ENCODE measurements at regions not wholly inside any gene's neighbourhood (a gene's known extent, or its start where the extent isn't known, plus 50 kb on each side); places are given as distances from the start of the nearest gene placed in this dataset.

DNA sequence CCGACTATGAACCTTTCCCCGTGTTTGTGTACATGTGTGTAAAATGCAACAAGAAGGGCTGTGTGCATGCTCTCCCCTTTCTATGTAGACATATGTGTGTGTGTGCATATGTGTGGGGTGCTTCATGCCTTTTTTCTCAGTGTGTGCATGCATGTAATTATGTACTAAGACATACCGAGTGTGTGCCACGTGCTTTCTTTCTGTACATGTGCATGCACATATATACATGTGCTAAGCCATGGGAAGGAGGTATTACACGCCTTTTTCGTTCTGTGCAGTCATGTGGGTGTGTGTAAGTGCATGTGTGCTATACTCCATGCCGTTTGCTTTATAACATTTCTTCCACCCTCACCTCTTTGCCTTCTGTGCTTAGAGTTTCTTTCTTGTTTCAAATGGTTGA is 544.3 kb downstream of the TNS3 start:
- no peak overlapping the region for H3K4me3 ChIP-seq
- no peaks in the 10 kb centered on the region for H3K36me3 ChIP-seq (replicated peaks in 1 of 2)
- intact Hi-C loops (cut with DNase I), result no loop called here
- no peaks in the 10 kb centered on the region for H3K27me3 ChIP-seq
- DNase-seq, result no peak
- WGBS, 4 donors, result 84 to 93% (median 87%) methylated on average over 7 of the region's 7 CpGs
- no peak for TF ChIP-seq POLR2A (IDR thresholded peaks at IDR 0.05)
- TF ChIP-seq, protein P1, sequence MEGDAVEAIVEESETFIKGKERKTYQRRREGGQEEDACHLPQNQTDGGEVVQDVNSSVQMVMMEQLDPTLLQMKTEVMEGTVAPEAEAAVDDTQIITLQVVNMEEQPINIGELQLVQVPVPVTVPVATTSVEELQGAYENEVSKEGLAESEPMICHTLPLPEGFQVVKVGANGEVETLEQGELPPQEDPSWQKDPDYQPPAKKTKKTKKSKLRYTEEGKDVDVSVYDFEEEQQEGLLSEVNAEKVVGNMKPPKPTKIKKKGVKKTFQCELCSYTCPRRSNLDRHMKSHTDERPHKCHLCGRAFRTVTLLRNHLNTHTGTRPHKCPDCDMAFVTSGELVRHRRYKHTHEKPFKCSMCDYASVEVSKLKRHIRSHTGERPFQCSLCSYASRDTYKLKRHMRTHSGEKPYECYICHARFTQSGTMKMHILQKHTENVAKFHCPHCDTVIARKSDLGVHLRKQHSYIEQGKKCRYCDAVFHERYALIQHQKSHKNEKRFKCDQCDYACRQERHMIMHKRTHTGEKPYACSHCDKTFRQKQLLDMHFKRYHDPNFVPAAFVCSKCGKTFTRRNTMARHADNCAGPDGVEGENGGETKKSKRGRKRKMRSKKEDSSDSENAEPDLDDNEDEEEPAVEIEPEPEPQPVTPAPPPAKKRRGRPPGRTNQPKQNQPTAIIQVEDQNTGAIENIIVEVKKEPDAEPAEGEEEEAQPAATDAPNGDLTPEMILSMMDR (IDR thresholded peaks at IDR 0.05), result no peak
- peaks cover 0 to 4% of the 10 kb centered on the region in 2 donors for H3K4me1 ChIP-seq (replicated peaks in 1 of 2)
- no peak overlapping the region for H3K27ac ChIP-seq
- no peaks in the 10 kb centered on the region for H3K9me3 ChIP-seq (replicated peaks in 1 of 3)

DNA sequence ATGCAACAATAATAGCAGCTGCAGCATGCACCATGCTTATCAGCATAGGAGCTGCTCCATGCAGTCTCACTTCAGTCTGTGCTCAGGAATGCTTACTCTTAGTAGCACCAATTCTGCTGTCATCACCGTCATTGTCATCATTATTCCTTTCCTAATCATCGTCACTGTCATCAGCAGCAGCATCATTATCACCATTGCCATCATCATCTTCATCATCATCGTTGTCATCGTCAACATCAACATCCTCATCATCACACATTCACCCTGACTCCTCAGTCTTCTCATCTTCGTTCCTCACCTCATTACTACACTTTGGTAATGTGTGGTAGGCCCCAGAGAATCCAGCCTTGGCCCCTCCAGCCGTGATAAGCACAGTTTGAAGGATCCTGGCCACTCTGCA is 545.0 kb downstream of the TNS3 start:
- intact Hi-C loops (cut with DNase I), result no loop called here
- Histone ChIP-seq H3K9me3 (replicated peaks in 1 of 3) (no peaks in the 10 kb centered on the region), H3K36me3 (replicated peaks in 1 of 2) (no peaks in the 10 kb centered on the region), H3K27ac (no peak overlapping the region), H3K27me3 (no peaks in the 10 kb centered on the region), H3K4me3 (no peak overlapping the region), H3K4me1 (replicated peaks in 1 of 2) (peaks cover 0 to 4% of the 10 kb centered on the region in 2 donors)
- TF ChIP-seq POLR2A (IDR thresholded peaks at IDR 0.05), result no peak
- TF ChIP-seq, protein P1 (IDR thresholded peaks at IDR 0.05), result no peak
- WGBS, 4 donors, result 85 to 91% (median 88%) methylated on average over 6 of the region's 6 CpGs
- DNase-seq, result no peak

DNA sequence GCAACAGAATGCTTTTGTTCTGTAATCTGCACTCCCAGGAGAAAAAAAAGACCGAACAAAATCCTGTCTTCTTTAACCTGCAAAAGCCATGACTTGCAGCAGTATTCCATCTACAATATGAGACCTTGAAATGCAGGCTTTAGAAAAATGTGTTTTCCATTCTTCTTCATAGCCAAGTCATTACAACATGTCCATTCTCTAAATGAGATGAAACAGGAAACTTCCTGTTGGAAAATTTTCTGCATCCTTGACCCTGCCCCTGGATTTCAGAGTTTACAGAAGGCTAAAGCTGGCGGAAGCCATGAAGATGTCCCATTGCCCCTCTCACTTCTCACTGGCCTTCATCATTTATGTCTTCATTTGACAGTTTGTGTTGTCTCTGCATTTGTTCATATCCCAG is 546.4 kb downstream of the TNS3 start:
- Histone ChIP-seq H3K4me1 (replicated peaks in 1 of 2) (no peaks in the 10 kb centered on the region), H3K9me3 (replicated peaks in 1 of 3) (no peaks in the 10 kb centered on the region), H3K27me3 (no peaks in the 10 kb centered on the region), H3K36me3 (replicated peaks in 1 of 2) (no peaks in the 10 kb centered on the region), H3K27ac (no peak overlapping the region), H3K4me3 (no peak overlapping the region)
- DNase-seq, result no peak
- 47 to 63% (median 56%) methylated on average over 2 of the region's 2 CpGs for WGBS, 4 donors
- no peak for TF ChIP-seq POLR2A (IDR thresholded peaks at IDR 0.05)
- TF ChIP-seq, protein P1 (IDR thresholded peaks at IDR 0.05), result no peak
- intact Hi-C loops (cut with DNase I), result no loop called here

DNA sequence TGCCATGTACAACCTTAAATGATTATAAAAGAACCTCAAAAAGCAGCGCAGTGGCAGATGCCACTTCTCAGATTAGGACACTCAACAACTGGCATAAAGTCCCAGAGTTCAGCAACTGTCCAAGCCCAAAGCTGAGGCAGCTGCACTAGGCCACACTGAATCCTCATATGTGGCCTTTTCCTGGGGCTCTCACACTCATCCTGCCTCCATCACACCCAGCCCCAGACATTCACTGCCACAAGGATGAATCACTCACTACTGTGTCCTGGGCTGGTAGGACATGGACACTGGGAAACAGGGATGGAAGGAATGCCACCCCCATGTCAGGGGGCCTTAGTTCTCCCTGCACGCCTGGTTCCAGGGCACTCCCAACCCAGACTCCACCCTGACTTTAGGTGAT is 547.7 kb downstream of the TNS3 start:
- intact Hi-C loops (cut with DNase I), result no loop called here
- H3K27me3 ChIP-seq, result no peaks in the 10 kb centered on the region
- no peaks in the 10 kb centered on the region for H3K4me1 ChIP-seq (replicated peaks in 1 of 2)
- 86 to 98% (median 93%) methylated on average over 2 of the region's 2 CpGs for WGBS, 4 donors
- H3K36me3 ChIP-seq (replicated peaks in 1 of 2), result no peaks in the 10 kb centered on the region
- no peak for DNase-seq
- TF ChIP-seq POLR2A (IDR thresholded peaks at IDR 0.05), result no peak
- TF ChIP-seq, protein P1 (IDR thresholded peaks at IDR 0.05), result no peak
- no peak overlapping the region for H3K27ac ChIP-seq
- H3K9me3 ChIP-seq (replicated peaks in 1 of 3), result no peaks in the 10 kb centered on the region
- no peak overlapping the region for H3K4me3 ChIP-seq

Measured in adrenal gland (tissue), 9 donors.